Keratinocyte (primary cell): ENCODE measurements at regions not wholly inside any gene's neighbourhood (a gene's known extent, or its start where the extent isn't known, plus 50 kb on each side); places are given as distances from the start of the nearest gene placed in this dataset.
A peak's percentile ranks its signal among the peaks of the same experiment; 100 is the strongest.

ENCODE experiments used
- DNase-seq: peaks from one replicate; pipeline ENCODE4 v3.0.0-alpha.2; 2011; ENCODE audit warnings: low read depth, missing footprints, low spot score
- FAIRE-seq: peaks from 2 replicates; lab custom pipeline; 2011; peaks lifted over from hg19 to GRCh38; lab: Jason Lieb, UNC
- H2AFZ ChIP-seq: 2 replicates; pipeline ENCODE4 v1.6.0; 2012; ENCODE audit warnings: low read length, control low read depth, inconsistent platforms; ENCODE audit not compliant: control insufficient read depth
- H3K27ac ChIP-seq: 2 replicates; pipeline ENCODE4 v1.5.1; 2011; ENCODE audit warnings: low read length; ENCODE audit not compliant: control insufficient read depth, insufficient read depth
- H3K27me3 ChIP-seq: 3 replicates; pipeline ENCODE4 v1.6.0; 2011; ENCODE audit warnings: low read length; ENCODE audit not compliant: control insufficient read depth, insufficient read depth; ENCODE audit errors: extremely low read depth
- H3K36me3 ChIP-seq, 2 experiments: 2 replicates in 1 of 2; 3 replicates in 1 of 2; pipeline ENCODE4 v1.5.1; 2011; ENCODE audit warnings: low read length in 2 of 2, mild to moderate bottlenecking in 1 of 2; ENCODE audit not compliant: control insufficient read depth in 2 of 2, insufficient read depth in 2 of 2; ENCODE audit errors: extremely low read depth in 1 of 2
- H3K4me1 ChIP-seq: 3 replicates; pipeline ENCODE4 v1.5.1; 2011; ENCODE audit warnings: low read length; ENCODE audit not compliant: control insufficient read depth, insufficient read depth; ENCODE audit errors: extremely low read depth
- H3K4me2 ChIP-seq: 3 replicates; pipeline ENCODE4 v1.6.0; 2011; ENCODE audit warnings: low read depth, low read length; ENCODE audit not compliant: control insufficient read depth, insufficient read depth; ENCODE audit errors: extremely low read depth
- H3K4me3 ChIP-seq, 3 experiments: fragments of 200-600 bp in 1 of 3; sonication (generic) in 1 of 3; 2 replicates in 2 of 3; 3 replicates in 1 of 3; pipeline ENCODE4 v1.5.1; 2011 to 2016; ENCODE audit warnings: low read length in 3 of 3, mild to moderate bottlenecking in 3 of 3, control low read depth in 2 of 3, inconsistent platforms in 1 of 3, low read depth in 1 of 3, mixed read lengths in 1 of 3, mixed run types in 1 of 3, moderate library complexity in 1 of 3; ENCODE audit not compliant: control insufficient read depth in 2 of 3, insufficient read depth in 2 of 3; ENCODE audit errors: extremely low read depth in 1 of 3
- H3K79me2 ChIP-seq: 2 replicates; pipeline ENCODE4 v1.6.0; 2012; ENCODE audit warnings: low read length; ENCODE audit not compliant: control insufficient read depth, insufficient read depth
- H3K9ac ChIP-seq: 3 replicates; pipeline ENCODE4 v1.6.0; 2011; ENCODE audit warnings: low read length; ENCODE audit not compliant: control insufficient read depth, insufficient read depth; ENCODE audit errors: extremely low read depth
- H3K9me1 ChIP-seq: 3 replicates; pipeline ENCODE4 v1.6.0; 2011; ENCODE audit warnings: low read length; ENCODE audit not compliant: control insufficient read depth, insufficient read depth; ENCODE audit errors: extremely low read depth
- H3K9me3 ChIP-seq: 2 replicates; pipeline ENCODE4 v1.5.1; 2012; ENCODE audit warnings: low read depth, low read length; ENCODE audit not compliant: control insufficient read depth
- H4K20me1 ChIP-seq: 3 replicates; pipeline ENCODE4 v1.6.0; 2011; ENCODE audit warnings: low read length; ENCODE audit not compliant: control insufficient read depth, insufficient read depth; ENCODE audit errors: extremely low read depth
- EZH2 ChIP-seq: IDR thresholded peaks from one replicate; pipeline ENCODE4 v1.6.1; 2012; ENCODE audit warnings: inconsistent platforms, mild to moderate bottlenecking, low read length, moderate library complexity
- dilution Hi-C: fragments of 300-500 bp; cut with MboI; formaldehyde crosslinking; loops from one replicate; pipeline ENCODE4 v1.7.0; 2020; ENCODE audit warnings: low sequenced_read_pairs; ENCODE audit not compliant: extremely low pct_ligation_motif_present
- TF ChIP-seq, protein P1 (sequence below), 3 experiments: IDR thresholded peaks in 1 of 3; conservative IDR thresholded peaks in 1 of 3; optimal IDR thresholded peaks in 1 of 3; 2 replicates in 2 of 3; 3 replicates in 1 of 3; pipeline versions ENCODE3 to v1.5.1; 2011; ENCODE audit warnings: low read length in 3 of 3, mild to moderate bottlenecking in 3 of 3, moderate library complexity in 2 of 3, control low read depth in 1 of 3, inconsistent platforms in 1 of 3; ENCODE audit not compliant: insufficient read depth in 2 of 3; ENCODE audit errors: extremely low read depth in 1 of 3

DNA sequence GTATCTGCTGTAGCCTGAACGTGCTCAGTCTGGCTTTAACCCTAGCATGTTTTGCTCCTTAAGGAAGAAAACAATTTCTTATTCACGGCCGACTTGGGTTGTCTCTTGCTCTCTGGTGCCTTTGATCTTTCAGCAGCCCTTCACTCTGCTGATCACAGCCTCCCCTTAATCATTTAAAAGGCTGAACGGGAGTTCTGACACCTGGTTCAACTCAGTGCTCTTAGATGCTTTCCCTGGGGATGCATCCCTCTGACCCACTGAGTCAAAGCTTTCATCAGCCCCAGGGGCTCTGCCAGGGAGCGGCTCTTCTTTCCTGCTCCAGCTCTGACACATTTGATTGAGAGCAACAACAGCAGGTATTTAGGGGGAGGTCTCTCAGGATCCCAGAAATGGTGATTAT, 79.0 kb upstream of the FYN start:
- no peak for DNase-seq

DNA sequence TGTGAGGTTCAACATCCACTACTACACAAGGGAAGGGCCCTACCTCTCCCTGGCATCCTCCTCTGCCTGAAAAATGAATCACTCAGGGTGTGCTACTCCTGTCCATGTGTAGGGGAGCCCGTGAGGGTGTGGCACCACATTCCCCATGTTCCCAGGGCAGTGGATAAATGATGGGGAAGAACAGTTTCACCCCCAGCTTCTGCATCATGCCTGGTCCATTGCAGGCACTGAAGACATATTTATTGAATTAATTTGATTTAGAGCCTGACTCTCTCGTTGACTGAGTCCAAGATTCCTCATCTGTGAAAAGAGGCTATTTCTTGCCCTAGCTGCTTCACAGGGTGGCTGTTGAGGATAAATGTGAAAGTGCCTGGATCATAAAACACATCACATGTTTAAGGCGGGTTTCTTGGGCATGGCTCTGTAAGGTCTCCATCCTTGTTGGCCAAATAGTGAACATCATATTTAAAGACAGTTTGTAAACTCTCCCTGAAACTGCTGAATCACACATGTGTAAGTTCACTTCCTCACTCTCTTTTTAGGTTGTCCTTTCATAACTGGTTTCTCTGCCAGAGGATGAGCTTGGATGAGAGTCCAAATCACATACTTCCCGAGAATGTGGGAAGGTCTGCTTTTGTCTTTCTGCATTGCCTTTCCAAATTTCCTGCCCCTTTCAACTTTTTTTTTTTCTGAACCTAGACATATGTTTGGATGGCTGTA, 79.7 kb upstream of the FYN start:
- DNase-seq (no peak), FAIRE-seq (peak; percentile 92)

More for the DNA sequence above, 79.0 kb upstream of the FYN start:
- Histone ChIP-seq H3K27ac (peak overlapping the region; percentile 15), H3K9me1 (no peaks in the 10 kb centered on the region), H3K9ac (no peak overlapping the region), H4K20me1 (no peaks in the 10 kb centered on the region), H3K4me1 (peaks cover 14% of the 10 kb centered on the region), H3K4me3 (no peak overlapping the region), H3K27me3 (no peaks in the 10 kb centered on the region), H3K9me3 (no peaks in the 10 kb centered on the region), H3K36me3 (no peaks in the 10 kb centered on the region), H2AFZ (peak overlapping the region; percentile 63), H3K4me2 (peak overlapping the region; percentile 35), H3K79me2 (no peaks in the 10 kb centered on the region)
- FAIRE-seq: no peak
- TF ChIP-seq, protein P1, sequence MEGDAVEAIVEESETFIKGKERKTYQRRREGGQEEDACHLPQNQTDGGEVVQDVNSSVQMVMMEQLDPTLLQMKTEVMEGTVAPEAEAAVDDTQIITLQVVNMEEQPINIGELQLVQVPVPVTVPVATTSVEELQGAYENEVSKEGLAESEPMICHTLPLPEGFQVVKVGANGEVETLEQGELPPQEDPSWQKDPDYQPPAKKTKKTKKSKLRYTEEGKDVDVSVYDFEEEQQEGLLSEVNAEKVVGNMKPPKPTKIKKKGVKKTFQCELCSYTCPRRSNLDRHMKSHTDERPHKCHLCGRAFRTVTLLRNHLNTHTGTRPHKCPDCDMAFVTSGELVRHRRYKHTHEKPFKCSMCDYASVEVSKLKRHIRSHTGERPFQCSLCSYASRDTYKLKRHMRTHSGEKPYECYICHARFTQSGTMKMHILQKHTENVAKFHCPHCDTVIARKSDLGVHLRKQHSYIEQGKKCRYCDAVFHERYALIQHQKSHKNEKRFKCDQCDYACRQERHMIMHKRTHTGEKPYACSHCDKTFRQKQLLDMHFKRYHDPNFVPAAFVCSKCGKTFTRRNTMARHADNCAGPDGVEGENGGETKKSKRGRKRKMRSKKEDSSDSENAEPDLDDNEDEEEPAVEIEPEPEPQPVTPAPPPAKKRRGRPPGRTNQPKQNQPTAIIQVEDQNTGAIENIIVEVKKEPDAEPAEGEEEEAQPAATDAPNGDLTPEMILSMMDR (optimal IDR thresholded peaks at IDR 0.05 in 1 of 3, IDR thresholded peaks at IDR 0.05 in 1 of 3, conservative IDR thresholded peaks at IDR 0.05 in 1 of 3; ENCODE audit: extremely low read depth in 1 of 3, insufficient read depth in 2 of 3, low read length in 3 of 3): no peak
- no peak for TF ChIP-seq EZH2
- dilution Hi-C loops: loop anchor here (25.0 kb wide), 1 partner anchor 240 kb away; no protein-coding TSS in a partner anchor

More for the DNA sequence above, 79.7 kb upstream of the FYN start:
- Histone ChIP-seq H3K4me3 (no peak overlapping the region), H3K36me3 (no peaks in the 10 kb centered on the region), H2AFZ (peak overlapping the region; percentile 63), H3K79me2 (no peaks in the 10 kb centered on the region), H3K9me3 (no peaks in the 10 kb centered on the region), H3K9ac (no peak overlapping the region), H3K4me1 (peaks cover 14% of the 10 kb centered on the region), H3K27ac (peak overlapping the region; percentile 15), H3K27me3 (no peaks in the 10 kb centered on the region), H3K9me1 (no peaks in the 10 kb centered on the region), H4K20me1 (no peaks in the 10 kb centered on the region), H3K4me2 (peak overlapping the region; percentile 35)
- dilution Hi-C loops: loop anchor here (25.0 kb wide), 1 partner anchor 241 kb away; no protein-coding TSS in a partner anchor
- no peak for TF ChIP-seq EZH2
- TF ChIP-seq, protein P1 (optimal IDR thresholded peaks at IDR 0.05 in 1 of 3, IDR thresholded peaks at IDR 0.05 in 1 of 3, conservative IDR thresholded peaks at IDR 0.05 in 1 of 3; ENCODE audit: extremely low read depth in 1 of 3, insufficient read depth in 2 of 3, low read length in 3 of 3): peak in 2 of 3 experiments; percentile 12 to 28
